ENCODE measurements at regions not wholly inside any gene's neighbourhood (a gene's known extent, or its start where the extent isn't known, plus 50 kb on each side); places are given as distances from the start of the nearest gene placed in this dataset.
A peak's percentile ranks its signal among the peaks of the same experiment; 100 is the strongest.

GRCh38 chrX:10922159-10922558, 189.0 kb upstream of the HCCS start:
- no peak for TF ChIP-seq CTCF (IDR thresholded peaks at IDR 0.05; ENCODE audit: insufficient read depth, low read depth, low read length)
- no peak overlapping the region for H3K4me3 ChIP-seq (ENCODE audit: low read depth, low read length)
- peak; percentile 70 for DNase-seq (ENCODE audit: low read depth)

- no peak for TF ChIP-seq CTCF (IDR thresholded peaks at IDR 0.05; ENCODE audit: insufficient read depth, low read depth, low read length)
- DNase-seq (ENCODE audit: low read depth), result no peak
- H3K4me3 ChIP-seq (ENCODE audit: low read depth, low read length), result no peak overlapping the region
These were observed 188.3 kb upstream of the HCCS start for GRCh38 chrX:10922835-10923234.

- no peak for DNase-seq (ENCODE audit: low read depth)
- TF ChIP-seq CTCF (IDR thresholded peaks at IDR 0.05; ENCODE audit: insufficient read depth, low read depth, low read length), result no peak
- H3K4me3 ChIP-seq (ENCODE audit: low read depth, low read length), result no peak overlapping the region
These were observed 187.7 kb upstream of the HCCS start for GRCh38 chrX:10923466-10923865.

GRCh38 chrX:10926404-10926803, 184.7 kb upstream of the HCCS start:
- no peak overlapping the region for H3K4me3 ChIP-seq (ENCODE audit: low read depth, low read length)
- DNase-seq (ENCODE audit: low read depth), result no peak
- no peak for TF ChIP-seq CTCF (IDR thresholded peaks at IDR 0.05; ENCODE audit: insufficient read depth, low read depth, low read length)

- no peak for TF ChIP-seq CTCF (IDR thresholded peaks at IDR 0.05; ENCODE audit: insufficient read depth, low read depth, low read length)
- no peak overlapping the region for H3K4me3 ChIP-seq (ENCODE audit: low read depth, low read length)
- no peak for DNase-seq (ENCODE audit: low read depth)
These were observed 184.2 kb upstream of the HCCS start for GRCh38 chrX:10926891-10927290.

GRCh38 chrX:10929747-10930146, 181.4 kb upstream of the HCCS start:
- no peak for TF ChIP-seq CTCF (IDR thresholded peaks at IDR 0.05; ENCODE audit: insufficient read depth, low read depth, low read length)
- H3K4me3 ChIP-seq (ENCODE audit: low read depth, low read length), result no peak overlapping the region
- DNase-seq (ENCODE audit: low read depth), result no peak

- no peak overlapping the region for H3K4me3 ChIP-seq (ENCODE audit: low read depth, low read length)
- no peak for DNase-seq (ENCODE audit: low read depth)
- no peak for TF ChIP-seq CTCF (IDR thresholded peaks at IDR 0.05; ENCODE audit: insufficient read depth, low read depth, low read length)
These were observed 181.0 kb upstream of the HCCS start for GRCh38 chrX:10930151-10930550.
